ENCODE measurements at regions not wholly inside any gene's neighbourhood (a gene's known extent, or its start where the extent isn't known, plus 50 kb on each side); places are given as distances from the start of the nearest gene placed in this dataset.

GRCh38 chr14:96729889-96730288 lies 67.3 kb upstream of the VRK1 start:
- DNase-seq: no peak

- no peak for DNase-seq
Observed at GRCh38 chr14:96730386-96730785, 66.8 kb upstream of the VRK1 start.

- DNase-seq: no peak
Observed at GRCh38 chr14:96734076-96734622, 63.0 kb upstream of the VRK1 start.

GRCh38 chr14:96735526-96735925 lies 61.7 kb upstream of the VRK1 start:
- DNase-seq: no peak

GRCh38 chr14:96736439-96736838 lies 60.7 kb upstream of the VRK1 start:
- no peak for DNase-seq

- no peak for DNase-seq
Observed at GRCh38 chr14:96737881-96738280, 59.3 kb upstream of the VRK1 start.

GRCh38 chr14:96739200-96739910 lies 57.8 kb upstream of the VRK1 start:
- DNase-seq: peak; percentile 52

GRCh38 chr14:96741151-96741977 lies 55.8 kb upstream of the VRK1 start:
- DNase-seq: peak; percentile 79

- DNase-seq: peak; percentile 35
Observed at GRCh38 chr14:96744262-96744661, 52.9 kb upstream of the VRK1 start.

- peak; percentile 49 for DNase-seq
Observed at GRCh38 chr14:96745500-96746051, 51.6 kb upstream of the VRK1 start.

GRCh38 chr14:96746101-96746500 lies 51.1 kb upstream of the VRK1 start:
- peak; percentile 32 for DNase-seq

- peak; percentile 42 for DNase-seq
Observed at GRCh38 chr14:96747006-96747405, 50.2 kb upstream of the VRK1 start.
